HL-60 (cell line): ENCODE measurements at regions not wholly inside any gene's neighbourhood (a gene's known extent, or its start where the extent isn't known, plus 50 kb on each side); places are given as distances from the start of the nearest gene placed in this dataset.
"Not testable (repeated sequence)": the region's sequence is repeated elsewhere in the genome, so short reads cannot be mapped to it uniquely, and the experiment has no call there.

Experiments
- DNase-seq, 2 experiments: peaks; one replicate each; pipeline ENCODE4 v3.0.0-alpha.2; 2010 to 2020; ENCODE audit warnings: low read depth in 1 of 2, low spot score in 1 of 2
- H3K27ac ChIP-seq: fragments of 250-450 bp; sonication (Bioruptor Pico); replicated peaks from 2 replicates; pipeline ENCODE4 v1.5.1; 2020; ENCODE audit warnings: mild to moderate bottlenecking, moderate library complexity
- H3K27me3 ChIP-seq: fragments of 250-450 bp; sonication (Bioruptor Pico); 2 replicates; pipeline ENCODE4 v1.5.1; 2021; ENCODE audit warnings: mild to moderate bottlenecking, moderate library complexity; ENCODE audit not compliant: insufficient read depth, poor library complexity, severe bottlenecking
- H3K4me3 ChIP-seq: replicated peaks from 2 replicates; pipeline ENCODE4 v1.5.1; 2011; ENCODE audit warnings: mild to moderate bottlenecking, control low read depth, low read length; ENCODE audit not compliant: insufficient read depth
- GABPA ChIP-seq: IDR thresholded peaks from 2 replicates; pipeline ENCODE4 v1.6.1; 2012; ENCODE audit warnings: low read depth
- POLR2AphosphoS5 ChIP-seq: IDR thresholded peaks from 2 replicates; pipeline ENCODE4 v1.6.1; 2012; ENCODE audit warnings: low read depth
- SPI1 ChIP-seq: IDR thresholded peaks from 2 replicates; pipeline ENCODE4 v1.6.1; 2012; ENCODE audit warnings: low read depth, mild to moderate bottlenecking, borderline replicate concordance
- TF ChIP-seq, protein P1 (sequence below): IDR thresholded peaks from 2 replicates; pipeline ENCODE4 v1.6.1; 2012; ENCODE audit warnings: low read depth; ENCODE audit not compliant: insufficient replicate concordance
- TF ChIP-seq, protein P2 (sequence below): IDR thresholded peaks from one replicate; pipeline ENCODE4 v1.5.1; 2011; ENCODE audit warnings: low read length, control low read depth, inconsistent platforms; ENCODE audit not compliant: insufficient read depth

DNA sequence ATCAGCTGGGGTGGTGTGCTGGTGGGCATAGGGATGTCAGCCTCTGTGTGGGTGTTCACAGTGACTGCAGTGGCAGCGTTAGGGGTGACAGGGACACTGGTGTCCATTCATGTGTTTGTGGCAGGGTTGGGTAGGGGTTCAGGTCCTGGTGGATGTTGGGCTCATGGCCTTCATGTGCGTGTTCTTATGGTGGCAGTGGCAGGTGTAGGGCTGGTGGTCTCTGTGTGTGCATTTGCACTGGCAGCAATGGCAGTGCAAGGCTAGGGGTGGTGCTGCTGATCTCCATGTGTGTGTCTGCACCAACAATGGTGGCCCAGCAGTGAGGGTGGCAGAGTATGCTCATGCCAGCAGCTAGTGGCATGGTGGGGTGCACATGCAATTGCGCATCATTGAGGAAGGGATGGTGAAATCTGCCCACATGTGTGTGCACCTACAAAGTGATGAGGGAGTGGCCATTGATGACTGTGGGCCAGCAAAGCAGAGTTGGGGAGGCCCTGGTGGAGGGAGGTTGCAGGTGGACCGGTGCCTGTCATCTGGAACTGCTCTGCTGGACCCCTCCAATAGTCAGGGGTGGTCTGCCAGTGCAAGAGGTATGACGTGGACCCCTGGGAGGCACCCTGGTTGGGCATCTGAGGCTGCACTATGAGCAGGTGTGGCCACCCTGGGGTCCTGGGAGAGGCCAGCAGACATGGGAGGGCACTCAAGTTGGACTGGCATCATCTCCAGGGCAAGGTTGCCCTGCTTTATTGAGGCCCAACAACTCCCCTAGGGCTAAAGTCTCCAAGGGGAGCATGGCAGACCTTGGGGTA, 182.9 kb downstream of the TTC6 start:
- TF ChIP-seq GABPA (no peak), SPI1 (no peak), POLR2AphosphoS5 (no peak)
- TF ChIP-seq, protein P1, sequence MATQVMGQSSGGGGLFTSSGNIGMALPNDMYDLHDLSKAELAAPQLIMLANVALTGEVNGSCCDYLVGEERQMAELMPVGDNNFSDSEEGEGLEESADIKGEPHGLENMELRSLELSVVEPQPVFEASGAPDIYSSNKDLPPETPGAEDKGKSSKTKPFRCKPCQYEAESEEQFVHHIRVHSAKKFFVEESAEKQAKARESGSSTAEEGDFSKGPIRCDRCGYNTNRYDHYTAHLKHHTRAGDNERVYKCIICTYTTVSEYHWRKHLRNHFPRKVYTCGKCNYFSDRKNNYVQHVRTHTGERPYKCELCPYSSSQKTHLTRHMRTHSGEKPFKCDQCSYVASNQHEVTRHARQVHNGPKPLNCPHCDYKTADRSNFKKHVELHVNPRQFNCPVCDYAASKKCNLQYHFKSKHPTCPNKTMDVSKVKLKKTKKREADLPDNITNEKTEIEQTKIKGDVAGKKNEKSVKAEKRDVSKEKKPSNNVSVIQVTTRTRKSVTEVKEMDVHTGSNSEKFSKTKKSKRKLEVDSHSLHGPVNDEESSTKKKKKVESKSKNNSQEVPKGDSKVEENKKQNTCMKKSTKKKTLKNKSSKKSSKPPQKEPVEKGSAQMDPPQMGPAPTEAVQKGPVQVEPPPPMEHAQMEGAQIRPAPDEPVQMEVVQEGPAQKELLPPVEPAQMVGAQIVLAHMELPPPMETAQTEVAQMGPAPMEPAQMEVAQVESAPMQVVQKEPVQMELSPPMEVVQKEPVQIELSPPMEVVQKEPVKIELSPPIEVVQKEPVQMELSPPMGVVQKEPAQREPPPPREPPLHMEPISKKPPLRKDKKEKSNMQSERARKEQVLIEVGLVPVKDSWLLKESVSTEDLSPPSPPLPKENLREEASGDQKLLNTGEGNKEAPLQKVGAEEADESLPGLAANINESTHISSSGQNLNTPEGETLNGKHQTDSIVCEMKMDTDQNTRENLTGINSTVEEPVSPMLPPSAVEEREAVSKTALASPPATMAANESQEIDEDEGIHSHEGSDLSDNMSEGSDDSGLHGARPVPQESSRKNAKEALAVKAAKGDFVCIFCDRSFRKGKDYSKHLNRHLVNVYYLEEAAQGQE = no peak
- TF ChIP-seq, protein P2, sequence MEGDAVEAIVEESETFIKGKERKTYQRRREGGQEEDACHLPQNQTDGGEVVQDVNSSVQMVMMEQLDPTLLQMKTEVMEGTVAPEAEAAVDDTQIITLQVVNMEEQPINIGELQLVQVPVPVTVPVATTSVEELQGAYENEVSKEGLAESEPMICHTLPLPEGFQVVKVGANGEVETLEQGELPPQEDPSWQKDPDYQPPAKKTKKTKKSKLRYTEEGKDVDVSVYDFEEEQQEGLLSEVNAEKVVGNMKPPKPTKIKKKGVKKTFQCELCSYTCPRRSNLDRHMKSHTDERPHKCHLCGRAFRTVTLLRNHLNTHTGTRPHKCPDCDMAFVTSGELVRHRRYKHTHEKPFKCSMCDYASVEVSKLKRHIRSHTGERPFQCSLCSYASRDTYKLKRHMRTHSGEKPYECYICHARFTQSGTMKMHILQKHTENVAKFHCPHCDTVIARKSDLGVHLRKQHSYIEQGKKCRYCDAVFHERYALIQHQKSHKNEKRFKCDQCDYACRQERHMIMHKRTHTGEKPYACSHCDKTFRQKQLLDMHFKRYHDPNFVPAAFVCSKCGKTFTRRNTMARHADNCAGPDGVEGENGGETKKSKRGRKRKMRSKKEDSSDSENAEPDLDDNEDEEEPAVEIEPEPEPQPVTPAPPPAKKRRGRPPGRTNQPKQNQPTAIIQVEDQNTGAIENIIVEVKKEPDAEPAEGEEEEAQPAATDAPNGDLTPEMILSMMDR = no peak
- H3K27me3 ChIP-seq = no peaks in the 10 kb centered on the region
- no peak for DNase-seq
- no peak overlapping the region for H3K4me3 ChIP-seq
- no peak overlapping the region for H3K27ac ChIP-seq

DNA sequence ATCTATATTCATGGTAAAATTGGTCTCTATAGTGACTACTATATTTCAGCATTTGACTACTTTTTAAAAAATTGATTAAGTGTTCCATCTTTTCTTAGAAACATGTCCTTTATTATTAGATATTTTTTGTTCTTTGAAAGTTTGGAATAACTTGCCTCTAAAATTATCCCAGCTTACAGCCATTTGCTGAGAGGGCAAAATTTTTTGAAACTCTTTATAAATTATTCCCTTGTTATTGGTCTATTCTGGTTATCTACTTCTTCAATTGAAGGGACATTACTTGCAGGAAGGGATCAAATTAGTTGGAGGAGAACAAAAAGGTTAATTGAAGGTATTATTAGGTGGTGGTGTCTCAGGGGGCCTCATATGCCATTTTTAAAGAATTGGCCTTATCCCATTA, 184.1 kb downstream of the TTC6 start:
- H3K27ac ChIP-seq = no peak overlapping the region
- no peak for DNase-seq
- no peaks in the 10 kb centered on the region for H3K27me3 ChIP-seq
- TF ChIP-seq GABPA = no peak
- no peak for TF ChIP-seq SPI1
- no peak for TF ChIP-seq POLR2AphosphoS5
- TF ChIP-seq, protein P2 = no peak
- TF ChIP-seq, protein P1 = no peak
- no peak overlapping the region for H3K4me3 ChIP-seq

DNA sequence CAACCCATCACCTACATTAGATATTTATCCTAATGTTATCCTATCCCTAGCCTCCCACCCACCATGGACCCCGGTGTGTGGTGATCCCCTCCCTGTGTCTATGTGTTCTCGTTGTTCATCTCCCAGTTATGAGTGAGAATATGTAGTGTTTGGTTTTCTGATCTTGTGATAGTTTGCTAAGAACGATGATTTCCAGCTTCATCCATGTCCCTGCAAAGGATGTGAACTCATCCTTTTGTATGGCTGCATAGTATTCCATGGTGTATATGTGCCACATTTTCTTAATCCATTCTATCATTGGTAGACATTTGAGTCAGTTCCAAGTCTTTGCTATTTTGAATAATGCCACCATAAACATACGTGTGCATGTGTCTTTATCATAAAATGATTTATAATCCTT, 185.3 kb downstream of the TTC6 start:
- not testable (repeated sequence) for H3K27ac ChIP-seq, H3K27me3 ChIP-seq, DNase-seq, H3K4me3 ChIP-seq

DNA sequence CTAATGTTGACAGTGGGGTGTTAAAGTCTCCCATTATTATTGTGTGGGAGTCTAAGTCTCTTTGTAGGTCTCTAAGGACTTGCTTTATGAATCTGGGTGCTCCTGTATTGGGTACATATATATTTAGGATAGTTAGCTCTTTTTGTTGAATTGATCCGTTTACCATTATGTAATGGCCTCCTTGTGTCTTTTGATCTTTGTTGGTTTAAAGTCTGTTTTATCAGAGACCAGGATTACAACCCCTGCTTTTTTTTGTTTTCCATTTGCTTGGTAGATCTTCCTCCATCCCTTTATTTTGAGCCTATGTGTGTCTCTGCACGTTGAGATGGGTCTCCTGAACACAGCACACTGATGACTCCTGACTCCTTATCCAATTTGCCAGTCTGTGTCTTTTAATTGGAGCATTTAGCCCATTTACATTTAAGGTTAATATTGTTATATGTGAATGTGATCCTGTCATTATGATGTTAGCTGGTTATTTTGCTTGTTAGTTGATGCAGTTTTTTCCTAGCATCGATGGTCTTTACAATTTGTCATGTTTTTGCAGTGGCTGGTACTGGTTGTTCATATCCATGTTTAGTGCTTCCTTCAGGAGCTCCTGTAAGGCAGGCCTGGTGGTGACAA, 188.9 kb downstream of the TTC6 start:
- DNase-seq, H3K27me3 ChIP-seq, H3K4me3 ChIP-seq, H3K27ac ChIP-seq: not testable (repeated sequence)

DNA sequence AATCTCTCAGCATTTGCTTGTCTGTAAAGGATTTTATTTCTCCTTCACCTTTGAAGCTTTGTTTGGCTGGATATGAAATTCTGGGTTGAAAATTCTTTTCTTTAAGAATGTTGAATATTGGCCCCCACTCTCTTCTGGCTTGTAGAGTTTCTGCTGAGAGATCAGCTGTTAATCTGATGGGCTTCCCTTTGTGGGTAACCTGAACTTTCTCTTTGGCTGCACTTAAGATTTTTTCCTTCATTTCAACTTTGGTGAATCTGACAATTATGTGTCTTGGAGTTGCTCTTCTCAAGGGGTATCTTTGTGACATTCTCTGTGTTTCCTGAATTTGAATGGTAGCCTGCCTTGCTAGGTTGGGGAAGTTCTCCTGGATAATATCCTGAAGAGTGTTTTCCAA, 189.4 kb downstream of the TTC6 start:
- DNase-seq, H3K27ac ChIP-seq, H3K4me3 ChIP-seq, H3K27me3 ChIP-seq: not testable (repeated sequence)

DNA sequence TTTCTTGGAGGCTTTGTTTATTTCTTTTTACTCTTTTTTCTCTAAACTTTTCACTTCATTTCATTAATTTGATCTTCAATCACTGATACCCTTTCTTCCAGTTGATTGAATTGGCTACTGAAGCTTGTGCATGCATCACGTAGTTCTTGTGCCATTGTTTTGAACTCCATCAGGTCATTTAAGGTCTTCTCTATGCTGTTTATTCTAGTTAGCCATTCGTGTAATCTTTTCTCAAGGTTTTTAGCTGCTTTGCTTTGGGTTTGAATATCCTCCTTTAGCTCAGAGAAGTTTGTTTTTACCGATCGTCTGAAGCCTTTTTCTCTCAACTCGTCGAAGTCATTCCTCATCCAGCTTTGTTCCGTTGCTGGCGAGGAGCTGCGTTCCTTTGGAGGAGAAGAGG, 189.9 kb downstream of the TTC6 start:
- not testable (repeated sequence) for H3K4me3 ChIP-seq, H3K27me3 ChIP-seq, DNase-seq, H3K27ac ChIP-seq

DNA sequence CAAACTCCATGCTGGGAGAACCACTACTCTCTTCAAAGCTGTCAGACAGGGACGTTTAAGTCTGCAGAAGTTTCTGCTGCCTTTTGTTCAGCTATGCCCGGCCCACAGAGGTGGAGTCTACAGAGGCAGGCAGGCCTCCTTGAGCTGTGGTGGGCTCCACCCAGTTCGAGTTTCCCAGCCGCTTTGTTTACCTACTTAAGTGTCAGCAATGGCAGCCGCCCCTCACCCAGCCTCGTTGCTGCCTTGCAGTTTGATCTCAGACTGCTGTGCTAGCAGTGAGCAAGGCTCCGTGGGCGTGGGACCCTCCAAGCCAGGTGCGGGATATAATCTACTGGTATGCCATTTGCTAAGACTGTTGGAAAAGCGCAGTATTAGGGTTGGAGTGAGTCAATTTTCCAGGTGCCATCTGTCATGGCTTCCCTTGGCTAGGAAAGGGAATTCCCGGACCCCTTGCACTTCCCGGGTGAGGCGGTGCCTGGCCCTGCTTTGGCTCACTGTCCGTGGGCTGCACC, 190.7 kb downstream of the TTC6 start:
- H3K27me3 ChIP-seq, H3K27ac ChIP-seq, DNase-seq, H3K4me3 ChIP-seq: not testable (repeated sequence)
